ENCODE measurements at regions not wholly inside any gene's neighbourhood (a gene's known extent, or its start where the extent isn't known, plus 50 kb on each side); places are given as distances from the start of the nearest gene placed in this dataset.

- no peaks in the 10 kb centered on the region for H3K9me3 Mint-ChIP-seq (ENCODE audit: low read depth)
- H3K27ac Mint-ChIP-seq (ENCODE audit: unreplicated experiment) = peak overlapping the region; percentile 100
- no peaks in the 10 kb centered on the region for H3K36me3 Mint-ChIP-seq (ENCODE audit: low read depth)
- TF ChIP-seq CTCF (IDR thresholded peaks at IDR 0.05) = no peak
- DNase-seq (ENCODE audit: low spot score) = no peak
- peak overlapping the region; percentile 91 for H3K4me3 Mint-ChIP-seq (ENCODE audit: unreplicated experiment)
- H3K27me3 Mint-ChIP-seq (ENCODE audit: low read depth) = no peaks in the 10 kb centered on the region
- H3K4me1 Mint-ChIP-seq (ENCODE audit: low read depth) = peaks cover 78% of the 10 kb centered on the region
These were observed 82.7 kb downstream of the C9orf152 start for GRCh38 chr9:110125207-110125751.

- no peak for TF ChIP-seq CTCF (IDR thresholded peaks at IDR 0.05)
- peak overlapping the region; percentile 91 for H3K4me3 Mint-ChIP-seq (ENCODE audit: unreplicated experiment)
- H3K27me3 Mint-ChIP-seq (ENCODE audit: low read depth) = no peaks in the 10 kb centered on the region
- DNase-seq (ENCODE audit: low spot score) = no peak
- no peaks in the 10 kb centered on the region for H3K9me3 Mint-ChIP-seq (ENCODE audit: low read depth)
- no peaks in the 10 kb centered on the region for H3K36me3 Mint-ChIP-seq (ENCODE audit: low read depth)
- H3K27ac Mint-ChIP-seq (ENCODE audit: unreplicated experiment) = peak overlapping the region; percentile 100
- peaks cover 84% of the 10 kb centered on the region for H3K4me1 Mint-ChIP-seq (ENCODE audit: low read depth)
These were observed 82.1 kb downstream of the C9orf152 start for GRCh38 chr9:110125763-110126351.

GRCh38 chr9:110126499-110126941 is 81.4 kb downstream of the C9orf152 start:
- no peaks in the 10 kb centered on the region for H3K27me3 Mint-ChIP-seq (ENCODE audit: low read depth)
- H3K27ac Mint-ChIP-seq (ENCODE audit: unreplicated experiment) = peak overlapping the region; percentile 100
- peaks cover 90% of the 10 kb centered on the region for H3K4me1 Mint-ChIP-seq (ENCODE audit: low read depth)
- H3K4me3 Mint-ChIP-seq (ENCODE audit: unreplicated experiment) = peak overlapping the region; percentile 91
- H3K36me3 Mint-ChIP-seq (ENCODE audit: low read depth) = no peaks in the 10 kb centered on the region
- TF ChIP-seq CTCF (IDR thresholded peaks at IDR 0.05) = no peak
- no peak for DNase-seq (ENCODE audit: low spot score)
- H3K9me3 Mint-ChIP-seq (ENCODE audit: low read depth) = no peaks in the 10 kb centered on the region

- peak overlapping the region; percentile 100 for H3K27ac Mint-ChIP-seq (ENCODE audit: unreplicated experiment)
- H3K4me1 Mint-ChIP-seq (ENCODE audit: low read depth) = peaks cover 94% of the 10 kb centered on the region
- no peaks in the 10 kb centered on the region for H3K36me3 Mint-ChIP-seq (ENCODE audit: low read depth)
- no peak for DNase-seq (ENCODE audit: low spot score)
- H3K4me3 Mint-ChIP-seq (ENCODE audit: unreplicated experiment) = peak overlapping the region; percentile 91
- H3K9me3 Mint-ChIP-seq (ENCODE audit: low read depth) = no peaks in the 10 kb centered on the region
- H3K27me3 Mint-ChIP-seq (ENCODE audit: low read depth) = no peaks in the 10 kb centered on the region
- peak; percentile 20 for TF ChIP-seq CTCF (IDR thresholded peaks at IDR 0.05)
These were observed 80.7 kb downstream of the C9orf152 start for GRCh38 chr9:110126986-110127864.

GRCh38 chr9:110128664-110129329 is 79.2 kb downstream of the C9orf152 start:
- no peaks in the 10 kb centered on the region for H3K27me3 Mint-ChIP-seq (ENCODE audit: low read depth)
- H3K9me3 Mint-ChIP-seq (ENCODE audit: low read depth) = no peaks in the 10 kb centered on the region
- H3K4me1 Mint-ChIP-seq (ENCODE audit: low read depth) = peaks cover 94% of the 10 kb centered on the region
- no peak for TF ChIP-seq CTCF (IDR thresholded peaks at IDR 0.05)
- H3K36me3 Mint-ChIP-seq (ENCODE audit: low read depth) = peaks cover 2% of the 10 kb centered on the region
- peak overlapping the region; percentile 100 for H3K27ac Mint-ChIP-seq (ENCODE audit: unreplicated experiment)
- peak overlapping the region; percentile 91 for H3K4me3 Mint-ChIP-seq (ENCODE audit: unreplicated experiment)
- DNase-seq (ENCODE audit: low spot score) = no peak
